HCT116 (cell line): ENCODE measurements at regions not wholly inside any gene's neighbourhood (a gene's known extent, or its start where the extent isn't known, plus 50 kb on each side); places are given as distances from the start of the nearest gene placed in this dataset.

Experiments
- ATAC-seq: fragments of 200-7000 bp; cut with Tn5 transposase; 2 replicates; pipeline ENCODE4 v1.9.1; 2020; ENCODE audit warnings: mild to moderate bottlenecking, moderate library complexity
- BruUV-seq: library from RNA; stranded (reverse); fragments of 400-500 nt; replicated peaks from 2 replicates; lab custom pipeline; 2021; lab: Mats Ljungman, UMichigan
- CTCF ChIA-PET: fragments of 300-600 bp; sonication (Branson Sonifier 250); formaldehyde crosslinking; loops from one replicate; lab custom pipeline; 2021; ENCODE audit warnings: antibody characterized with exemption; lab: Charles Lee
- POLR2A ChIA-PET: fragments of 300-600, 350-600 bp; sonication (Branson Sonifier 250); formaldehyde crosslinking; loops from one replicate; lab custom pipeline; 2021; ENCODE audit warnings: antibody characterized with exemption; lab: Charles Lee
- RAD21 ChIA-PET, 2 experiments: fragments of 300-600 bp; sonication (Branson Sonifier 250); formaldehyde crosslinking; loops; one replicate each; lab custom pipeline; 2023; ENCODE audit warnings: low total read pairs in 2 of 2; ENCODE audit not compliant: uncharacterized antibody in 2 of 2, unreplicated experiment in 2 of 2, low non-redundant PET in 1 of 2; lab: Charles Lee
- DNase-seq: peaks from one replicate; pipeline ENCODE4 v3.0.0-alpha.2; 2010; ENCODE audit warnings: low read depth, low spot score
- H2AFZ ChIP-seq: fragments of 200-600 bp; shearing (Covaris generic), sonication (generic); 2 replicates; pipeline ENCODE4 v1.6.1; 2017; ENCODE audit warnings: low read depth, mixed run types, mixed read lengths, antibody characterized with exemption, low read length; ENCODE audit not compliant: poor library complexity, severe bottlenecking
- H3K27ac ChIP-seq: 2 replicates; pipeline ENCODE4 v1.5.1; 2012; ENCODE audit warnings: low read depth, low read length
- H3K27me3 ChIP-seq: fragments of 200-600 bp; sonication (generic); 2 replicates; pipeline ENCODE4 v1.6.1; 2016; ENCODE audit warnings: mixed run types, low read length, mixed read lengths; ENCODE audit not compliant: insufficient read depth
- H3K36me3 ChIP-seq, 2 experiments: fragments of 200-500 bp in 1 of 2; fragments of 200-600 bp in 1 of 2; sonication (Bioruptor generic) in 1 of 2; sonication (generic) in 1 of 2; 2 replicates each; pipeline versions ENCODE4 v1.5.1 to v1.6.1; 2014 to 2016; ENCODE audit warnings: low read length in 2 of 2, inconsistent platforms in 1 of 2, mixed read lengths in 1 of 2, mixed run types in 1 of 2; ENCODE audit not compliant: insufficient read depth in 2 of 2, control insufficient read depth in 1 of 2
- H3K4me1 ChIP-seq, 2 experiments: fragments of 200-600 bp in 1 of 2; sonication (generic) in 1 of 2; 2 replicates each; pipeline versions ENCODE4 v1.5.1 to v1.6.1; 2012 to 2017; ENCODE audit warnings: low read length in 2 of 2, inconsistent platforms in 1 of 2, mild to moderate bottlenecking in 1 of 2, mixed read lengths in 1 of 2, mixed run types in 1 of 2, moderate library complexity in 1 of 2; ENCODE audit not compliant: insufficient read depth in 2 of 2, control insufficient read depth in 1 of 2
- H3K4me2 ChIP-seq: fragments of 200-600 bp; sonication (generic); 2 replicates; pipeline ENCODE4 v1.6.1; 2017; ENCODE audit warnings: mixed run types, low read length, mixed read lengths
- H3K4me3 ChIP-seq, 2 experiments: fragments of 200-600 bp in 1 of 2; sonication (generic) in 1 of 2; replicated peaks in 1 of 2; 2 replicates each; pipeline ENCODE4 v1.5.1; 2011 to 2016; ENCODE audit warnings: low read length in 2 of 2, control low read depth in 1 of 2, low read depth in 1 of 2, mild to moderate bottlenecking in 1 of 2, mixed read lengths in 1 of 2, mixed run types in 1 of 2
- H3K79me2 ChIP-seq: fragments of 200-600 bp; sonication (generic); 2 replicates; pipeline ENCODE4 v1.6.1; 2017; ENCODE audit warnings: mild to moderate bottlenecking, mixed run types, low read length, moderate library complexity, mixed read lengths; ENCODE audit not compliant: insufficient read depth
- H3K9ac ChIP-seq: fragments of 200-600 bp; sonication (generic); 2 replicates; pipeline ENCODE4 v1.6.1; 2016; ENCODE audit warnings: low read length, mixed read lengths
- H3K9me2 ChIP-seq: fragments of 200-600 bp; sonication (generic), shearing (Covaris generic); 2 replicates; pipeline ENCODE4 v1.6.1; 2017; ENCODE audit warnings: mixed run types, mild to moderate bottlenecking, moderate library complexity; ENCODE audit not compliant: insufficient read depth
- H3K9me3 ChIP-seq, 2 experiments: fragments of 200-500 bp in 1 of 2; fragments of 200-600 bp in 1 of 2; sonication (Bioruptor generic) in 1 of 2; sonication (generic) in 1 of 2; 2 replicates each; pipeline ENCODE4 v1.6.1; 2014 to 2017; ENCODE audit warnings: low read length in 2 of 2, mixed read lengths in 2 of 2, inconsistent platforms in 1 of 2, low read depth in 1 of 2, mild to moderate bottlenecking in 1 of 2, mixed run types in 1 of 2, moderate library complexity in 1 of 2; ENCODE audit not compliant: control insufficient read depth in 1 of 2, insufficient read depth in 1 of 2
- H4K20me1 ChIP-seq: fragments of 200-600 bp; sonication (generic), shearing (Covaris generic); 2 replicates; pipeline ENCODE4 v1.6.1; 2017; ENCODE audit warnings: mixed run types, mild to moderate bottlenecking, moderate library complexity; ENCODE audit not compliant: insufficient read depth
- CEBPB ChIP-seq: IDR thresholded peaks from 2 replicates; pipeline ENCODE4 v1.6.1; 2012; ENCODE audit warnings: low read depth
- ELF1 ChIP-seq: IDR thresholded peaks from 2 replicates; pipeline ENCODE4 v1.6.1; 2012; ENCODE audit warnings: low read depth, borderline replicate concordance
- RAD21 ChIP-seq: IDR thresholded peaks from 2 replicates; pipeline ENCODE4 v1.6.1; 2012; ENCODE audit warnings: low read depth, mild to moderate bottlenecking
- REST ChIP-seq: IDR thresholded peaks from 2 replicates; pipeline ENCODE4 v1.6.1; 2012; ENCODE audit warnings: low read depth
- SRF ChIP-seq: IDR thresholded peaks from 2 replicates; pipeline ENCODE4 v1.6.1; 2012; ENCODE audit warnings: low read depth
- TCF7L2 ChIP-seq: IDR thresholded peaks from 2 replicates; pipeline ENCODE4 v1.7.0; 2011; ENCODE audit warnings: borderline replicate concordance, inconsistent platforms; ENCODE audit not compliant: insufficient read depth, insufficient read length; ENCODE audit errors: extremely low read depth
- intact Hi-C: fragments of 100-400 bp; cut with micrococcal nuclease; formaldehyde crosslinking; loops from 2 replicates; pipeline ENCODE4 v1.10.0; 2022

DNA sequence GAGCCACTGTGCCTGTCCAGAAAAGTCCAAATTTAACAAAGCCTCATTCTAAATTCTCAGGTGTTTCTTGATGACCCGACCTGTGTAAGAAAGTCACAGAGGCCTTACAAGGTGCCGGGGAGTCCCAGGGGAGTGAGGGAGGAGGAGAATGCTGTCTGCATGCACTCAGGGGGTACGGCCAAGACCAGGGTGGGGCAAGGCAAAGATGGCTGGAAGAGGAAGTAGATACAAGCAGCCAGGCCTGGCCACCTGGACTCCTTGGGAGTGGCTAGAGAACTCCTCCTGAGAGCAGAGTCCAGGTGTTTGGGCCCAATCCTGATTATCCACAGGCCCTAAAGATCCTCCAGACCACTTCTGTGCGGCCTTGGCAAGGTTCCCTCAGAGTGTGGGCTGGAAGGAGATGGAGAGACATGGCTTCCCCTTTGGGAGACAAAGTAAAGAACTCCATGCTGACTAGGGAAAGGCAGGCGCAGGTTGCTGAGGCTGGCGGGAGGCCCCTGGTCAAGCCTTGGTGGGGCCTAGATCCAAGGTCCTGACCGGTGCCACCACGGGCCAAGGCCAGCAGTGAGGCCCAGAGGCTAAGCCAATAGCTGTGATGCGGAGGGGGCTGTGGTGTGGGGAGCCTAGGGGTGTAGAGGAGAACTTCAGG is 74.7 kb downstream of the COPS8 start:
- CTCF ChIA-PET = no interaction called here
- intact Hi-C loops = no loop called here
- TF ChIP-seq REST (no peak), SRF (no peak), RAD21 (no peak)
- no TSS peak for BruUV-seq
- H3K27ac ChIP-seq = no peak overlapping the region
- no peak overlapping the region for H3K4me2 ChIP-seq
- H3K9ac ChIP-seq = no peak overlapping the region
- H3K4me1 ChIP-seq = no peaks in the 10 kb centered on the region
- no peaks in the 10 kb centered on the region for H3K27me3 ChIP-seq
- RAD21 ChIA-PET = no interaction called here
- H3K36me3 ChIP-seq = no peaks in the 10 kb centered on the region
- DNase-seq = no peak
- no peaks in the 10 kb centered on the region for H4K20me1 ChIP-seq
- POLR2A ChIA-PET = no interaction called here
- H2AFZ ChIP-seq = no peak overlapping the region
- H3K9me3 ChIP-seq = no peaks in the 10 kb centered on the region
- H3K79me2 ChIP-seq = no peaks in the 10 kb centered on the region
- H3K9me2 ChIP-seq = no peaks in the 10 kb centered on the region
- ATAC-seq = no peak
- no peak overlapping the region for H3K4me3 ChIP-seq

DNA sequence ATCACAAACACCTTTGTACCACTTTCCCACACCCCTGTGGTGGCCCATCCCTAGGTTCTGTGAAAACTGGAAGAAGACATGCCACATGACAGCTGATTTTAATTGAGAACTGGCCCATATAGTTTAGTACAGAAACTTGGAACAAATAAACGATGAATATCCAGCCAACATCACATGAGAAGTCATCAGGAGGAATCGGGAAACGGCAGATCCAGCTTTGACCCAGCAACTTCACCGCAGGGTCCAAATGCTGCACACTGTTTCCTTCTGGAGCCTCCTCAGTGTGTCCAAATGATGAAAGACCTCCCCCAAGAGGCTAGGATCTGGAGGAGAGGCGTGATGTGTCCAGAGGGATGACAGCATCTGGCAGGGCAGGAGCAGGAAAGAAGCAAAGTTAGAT is 75.5 kb downstream of the COPS8 start:
- H3K9me3 ChIP-seq = no peaks in the 10 kb centered on the region
- ATAC-seq (no peak), DNase-seq (no peak)
- no peaks in the 10 kb centered on the region for H4K20me1 ChIP-seq
- POLR2A ChIA-PET = no interaction called here
- no peak overlapping the region for H3K9ac ChIP-seq
- CTCF ChIA-PET = no interaction called here
- no peak overlapping the region for H3K4me2 ChIP-seq
- no peak overlapping the region for H3K27ac ChIP-seq
- no peaks in the 10 kb centered on the region for H3K36me3 ChIP-seq
- RAD21 ChIA-PET = no interaction called here
- H3K27me3 ChIP-seq = no peaks in the 10 kb centered on the region; the same call in 1 of the 2 replicates
- BruUV-seq = no TSS peak
- no peak for TF ChIP-seq ELF1
- no peak for TF ChIP-seq CEBPB
- TF ChIP-seq REST = no peak
- TF ChIP-seq TCF7L2 = no peak
- no peaks in the 10 kb centered on the region for H3K9me2 ChIP-seq
- intact Hi-C loops = no loop called here
- H3K4me3 ChIP-seq = no peak overlapping the region
- no peaks in the 10 kb centered on the region for H3K4me1 ChIP-seq
- H2AFZ ChIP-seq = no peak overlapping the region
- H3K79me2 ChIP-seq = no peaks in the 10 kb centered on the region
